GM18517 (cell line): ENCODE measurements at regions not wholly inside any gene's neighbourhood (a gene's known extent, or its start where the extent isn't known, plus 50 kb on each side); places are given as distances from the start of the nearest gene placed in this dataset.

Experiments
- ATAC-seq: cut with Tn5 transposase; IDR thresholded peaks from one replicate; pipeline ENCODE4 v1.9.1; 2021; ENCODE audit warnings: mild to moderate bottlenecking, moderate library complexity; ENCODE audit not compliant: unreplicated experiment

- ATAC-seq, result peak; percentile 60
These were observed 310.8 kb downstream of the GALR1 start for GRCh38 chr18:77560341-77560992.

- no peak for ATAC-seq
These were observed 317.0 kb downstream of the GALR1 start for GRCh38 chr18:77566604-77567003.

GRCh38 chr18:77567205-77567604 is 317.6 kb downstream of the GALR1 start:
- no peak for ATAC-seq

- ATAC-seq, result no peak
These were observed 322.1 kb downstream of the GALR1 start for GRCh38 chr18:77571743-77572142.

- ATAC-seq, result no peak
These were observed 322.9 kb downstream of the GALR1 start for GRCh38 chr18:77572537-77572936.

GRCh38 chr18:77573571-77573970 is 323.9 kb downstream of the GALR1 start:
- no peak for ATAC-seq

- no peak for ATAC-seq
These were observed 341.4 kb downstream of the GALR1 start for GRCh38 chr18:77590943-77591515.

GRCh38 chr18:77597726-77598125 is 348.1 kb downstream of the GALR1 start:
- ATAC-seq, result no peak

- no peak for ATAC-seq
These were observed 351.0 kb downstream of the GALR1 start for GRCh38 chr18:77600674-77601073.

- ATAC-seq, result no peak
These were observed 351.9 kb downstream of the GALR1 start for GRCh38 chr18:77601567-77601966.

GRCh38 chr18:77607087-77607486 is 357.4 kb downstream of the GALR1 start:
- ATAC-seq, result no peak

- ATAC-seq, result no peak
These were observed 359.2 kb downstream of the GALR1 start for GRCh38 chr18:77608807-77609206.

GRCh38 chr18:77617694-77618093 is 368.0 kb downstream of the GALR1 start:
- no peak for ATAC-seq

GRCh38 chr18:77619525-77619924 is 369.9 kb downstream of the GALR1 start:
- ATAC-seq, result no peak

- ATAC-seq, result no peak
These were observed 372.5 kb downstream of the GALR1 start for GRCh38 chr18:77622009-77622692.

- ATAC-seq, result peak; percentile 70
These were observed 383.1 kb downstream of the GALR1 start for GRCh38 chr18:77632758-77633157.

- ATAC-seq, result no peak
These were observed 384.8 kb downstream of the GALR1 start for GRCh38 chr18:77634494-77634893.

- ATAC-seq, result no peak
These were observed 385.8 kb downstream of the GALR1 start for GRCh38 chr18:77635451-77635850.

GRCh38 chr18:77635858-77636257 is 386.2 kb downstream of the GALR1 start:
- no peak for ATAC-seq

- no peak for ATAC-seq
These were observed 395.7 kb downstream of the GALR1 start for GRCh38 chr18:77645170-77645872.

- no peak for ATAC-seq
These were observed 397.8 kb downstream of the GALR1 start for GRCh38 chr18:77647472-77647871.

GRCh38 chr18:77648411-77648810 is 398.8 kb downstream of the GALR1 start:
- no peak for ATAC-seq
